GM12878 (cell line): ENCODE measurements at regions not wholly inside any gene's neighbourhood (a gene's known extent, or its start where the extent isn't known, plus 50 kb on each side); places are given as distances from the start of the nearest gene placed in this dataset.

ENCODE experiments used
- ATAC-seq: fragments of 200-7000 bp; cut with Tn5 transposase; 3 replicates; pipeline ENCODE4 v1.9.1; 2020; ENCODE audit warnings: mild to moderate bottlenecking, moderate library complexity
- BruUV-seq: library from RNA; stranded (reverse); fragments of 400-500 nt; replicated peaks from 2 replicates; lab custom pipeline; 2021; lab: Mats Ljungman, UMichigan
- CTCF ChIA-PET: fragments of 300-600 bp; sonication (Branson Sonifier 250); formaldehyde crosslinking; extraction: SDS; loops from one replicate; lab custom pipeline; 2021; ENCODE audit warnings: inconsistent platforms; lab: Yijun Ruan, JAX
- POLR2A ChIA-PET: fragments of 350-600 bp; formaldehyde crosslinking; extraction: SDS; loops from one replicate; lab custom pipeline; 2021; ENCODE audit warnings: inconsistent platforms; lab: Charles Lee
- RAD21 ChIA-PET: fragments of 300-600 bp; sonication (Branson Sonifier 250); formaldehyde crosslinking; loops from one replicate; lab custom pipeline; 2023; ENCODE audit warnings: antibody characterized with exemption; ENCODE audit not compliant: unreplicated experiment; lab: Charles Lee
- SMC1A ChIA-PET: fragments of 300-600 bp; sonication (Branson Sonifier 250); formaldehyde crosslinking; loops from one replicate; lab custom pipeline; 2023; ENCODE audit not compliant: unreplicated experiment, uncharacterized antibody; lab: Charles Lee
- DNase-seq: peaks from one replicate; pipeline ENCODE4 v3.0.0-alpha.2; 2011; ENCODE audit warnings: low read depth, low spot score
- FAIRE-seq: peaks from 3 replicates; lab custom pipeline; 2011; peaks lifted over from hg19 to GRCh38; lab: Jason Lieb, UNC
- H2AFZ ChIP-seq: 2 replicates; pipeline ENCODE4 v1.6.0; 2011; ENCODE audit warnings: low read depth, low read length, control low read depth; ENCODE audit not compliant: control insufficient read depth
- H3K27ac ChIP-seq: 2 replicates; pipeline ENCODE4 v1.5.1; 2011; ENCODE audit warnings: control low read depth; ENCODE audit not compliant: control insufficient read depth, insufficient read depth
- H3K27me3 ChIP-seq, 2 experiments: replicated peaks in 1 of 2; 2 replicates each; pipeline versions ENCODE4 v1.6.0 to v1.6.1; 2011; ENCODE audit warnings: low read length in 1 of 2; ENCODE audit not compliant: control insufficient read depth in 2 of 2, insufficient read depth in 2 of 2
- H3K36me3 ChIP-seq, 2 experiments: 2 replicates each; pipeline ENCODE4 v1.5.1; 2011; ENCODE audit warnings: low read length in 1 of 2; ENCODE audit not compliant: control insufficient read depth in 2 of 2, insufficient read depth in 2 of 2
- H3K4me1 ChIP-seq: 2 replicates; pipeline ENCODE4 v1.6.1; 2011; ENCODE audit warnings: mild to moderate bottlenecking, low read length, moderate library complexity, mixed read lengths; ENCODE audit not compliant: control insufficient read depth, insufficient read depth
- H3K4me2 ChIP-seq: 2 replicates; pipeline ENCODE4 v1.6.0; 2011; ENCODE audit warnings: control low read depth; ENCODE audit not compliant: control insufficient read depth, insufficient read depth
- H3K4me3 ChIP-seq: fragments of 200-600 bp; sonication (generic); 2 replicates; pipeline ENCODE4 v1.5.1; 2016
- H3K79me2 ChIP-seq: 2 replicates; pipeline ENCODE4 v1.6.0; 2011; ENCODE audit warnings: low read length; ENCODE audit not compliant: control insufficient read depth, insufficient read depth
- H3K9ac ChIP-seq: 2 replicates; pipeline ENCODE4 v1.8.0; 2011; ENCODE audit warnings: low read length, control low read depth, mixed read lengths; ENCODE audit not compliant: control insufficient read depth, insufficient read depth
- H3K9me3 ChIP-seq: replicated peaks from 3 replicates; pipeline ENCODE4 v1.5.1; 2011; ENCODE audit warnings: mild to moderate bottlenecking, low read length; ENCODE audit not compliant: control insufficient read depth, insufficient read depth
- H4K20me1 ChIP-seq: 2 replicates; pipeline ENCODE4 v1.6.0; 2011; ENCODE audit not compliant: control insufficient read depth, insufficient read depth
- BACH1 ChIP-seq: fragments of 450-650 bp; IDR thresholded peaks from 2 replicates; pipeline ENCODE4 v1.6.1; 2017; ENCODE audit warnings: mild to moderate bottlenecking, borderline replicate concordance
- EGR1 ChIP-seq, 2 experiments: IDR thresholded peaks; 1 replicate in 1 of 2; 2 replicates in 1 of 2; pipeline ENCODE4 v1.6.1; 2011 to 2012; ENCODE audit warnings: low read depth in 2 of 2, low read length in 2 of 2, borderline replicate concordance in 1 of 2, mild to moderate bottlenecking in 1 of 2, moderate library complexity in 1 of 2
- FOXM1 ChIP-seq: IDR thresholded peaks from 2 replicates; pipeline ENCODE4 v1.6.1; 2012; ENCODE audit warnings: low read depth, mild to moderate bottlenecking, inconsistent platforms, low read length, moderate library complexity
- GABPA ChIP-seq: IDR thresholded peaks from 2 replicates; pipeline ENCODE4 v1.6.1; 2014; ENCODE audit warnings: antibody characterized with exemption, low read depth, mild to moderate bottlenecking, inconsistent platforms
- IKZF2 ChIP-seq, 2 experiments: fragments of 450-650 bp; IDR thresholded peaks; 2 replicates each; pipeline ENCODE4 v1.6.1; 2017; ENCODE audit warnings: mild to moderate bottlenecking in 2 of 2, moderate library complexity in 2 of 2
- NBN ChIP-seq: fragments of 450-650 bp; IDR thresholded peaks from 2 replicates; pipeline ENCODE4 v1.6.1; 2016
- NFYB ChIP-seq: IDR thresholded peaks from 2 replicates; pipeline ENCODE4 v1.6.1; 2011; ENCODE audit warnings: low read depth, mild to moderate bottlenecking, low read length, improper control_type of control experiment, moderate library complexity; ENCODE audit not compliant: insufficient read depth
- SMAD1 ChIP-seq: fragments of 450-650 bp; IDR thresholded peaks from 2 replicates; pipeline ENCODE4 v1.6.1; 2018; ENCODE audit warnings: mild to moderate bottlenecking, low read depth; ENCODE audit not compliant: partially characterized antibody
- SPI1 ChIP-seq: IDR thresholded peaks from 2 replicates; pipeline ENCODE4 v1.6.1; 2011; ENCODE audit warnings: low read depth, mild to moderate bottlenecking, low read length, moderate library complexity, borderline replicate concordance; ENCODE audit not compliant: insufficient read depth
- SREBF2 ChIP-seq: IDR thresholded peaks from 2 replicates; pipeline ENCODE4 v1.6.1; 2012; ENCODE audit warnings: mild to moderate bottlenecking, low read length
- SRF ChIP-seq, 2 experiments: IDR thresholded peaks; 2 replicates each; pipeline ENCODE4 v1.6.1; 2011; ENCODE audit warnings: low read depth in 2 of 2, low read length in 2 of 2, mild to moderate bottlenecking in 1 of 2, moderate library complexity in 1 of 2
- STAT3 ChIP-seq: IDR thresholded peaks from 2 replicates; pipeline ENCODE4 v1.6.1; 2011; ENCODE audit warnings: low read depth, low read length, improper control_type of control experiment
- TAF1 ChIP-seq: IDR thresholded peaks from 2 replicates; pipeline ENCODE4 v1.6.1; 2011; ENCODE audit warnings: mild to moderate bottlenecking, low read depth, low read length, borderline replicate concordance
- ZNF274 ChIP-seq: IDR thresholded peaks from one replicate; pipeline ENCODE4 v1.8.0; 2011; ENCODE audit not compliant: insufficient read length, insufficient read depth
- in situ Hi-C: fragments of 300-500 bp; cut with MboI; formaldehyde crosslinking; loops from 9 replicates; pipeline ENCODE4 v1.14.3; 2018; ENCODE audit warnings: mixed read lengths
- intact Hi-C: fragments of 100-400 bp; cut with micrococcal nuclease; formaldehyde crosslinking; loops from one replicate; pipeline ENCODE4 v1.14.2; 2022; ENCODE audit not compliant: unreplicated experiment
- TF ChIP-seq, protein P1 (sequence below): fragments of 450-650 bp; IDR thresholded peaks from 2 replicates; pipeline ENCODE4 v1.6.1; 2016; ENCODE audit warnings: mild to moderate bottlenecking, moderate library complexity, borderline replicate concordance
- TF ChIP-seq, protein P2 (sequence below), 3 experiments: IDR thresholded peaks in 2 of 3; conservative IDR thresholded peaks in 1 of 3; 2 replicates each; pipeline ENCODE4 v1.5.1; 2011; ENCODE audit warnings: low read depth in 3 of 3, low read length in 3 of 3, mild to moderate bottlenecking in 3 of 3, control low read depth in 2 of 3, moderate library complexity in 2 of 3, inconsistent platforms in 1 of 3, mixed read lengths in 1 of 3; ENCODE audit not compliant: control insufficient read depth in 2 of 3, insufficient read depth in 1 of 3; ENCODE audit errors: extremely low read depth in 1 of 3
- TF ChIP-seq, protein P3 (sequence below): fragments of 150-350 bp; IDR thresholded peaks from 2 replicates; pipeline ENCODE4 v1.6.1; 2014; ENCODE audit warnings: mild to moderate bottlenecking, low read depth, low read length

DNA sequence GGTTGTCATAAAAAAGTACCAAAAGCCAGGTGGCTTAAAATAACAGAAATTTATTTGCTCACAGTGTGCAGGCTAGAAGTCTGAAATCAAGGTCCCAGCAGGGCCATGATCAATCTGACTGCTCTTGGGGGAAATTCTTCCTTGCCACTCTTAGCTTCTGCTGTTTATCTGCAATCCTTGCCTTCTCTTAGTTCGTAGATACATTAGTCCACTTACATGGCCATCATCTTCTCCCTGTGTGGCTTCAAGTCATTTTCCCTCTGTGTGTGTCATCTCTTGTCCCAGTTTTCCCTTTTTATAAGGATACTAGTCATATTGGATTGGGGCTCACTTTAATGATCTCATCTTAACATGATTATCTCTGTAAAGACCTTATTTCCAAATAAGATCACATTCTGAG, 124.0 kb upstream of the NCAM2 start (continued):
- TF ChIP-seq, protein P1, sequence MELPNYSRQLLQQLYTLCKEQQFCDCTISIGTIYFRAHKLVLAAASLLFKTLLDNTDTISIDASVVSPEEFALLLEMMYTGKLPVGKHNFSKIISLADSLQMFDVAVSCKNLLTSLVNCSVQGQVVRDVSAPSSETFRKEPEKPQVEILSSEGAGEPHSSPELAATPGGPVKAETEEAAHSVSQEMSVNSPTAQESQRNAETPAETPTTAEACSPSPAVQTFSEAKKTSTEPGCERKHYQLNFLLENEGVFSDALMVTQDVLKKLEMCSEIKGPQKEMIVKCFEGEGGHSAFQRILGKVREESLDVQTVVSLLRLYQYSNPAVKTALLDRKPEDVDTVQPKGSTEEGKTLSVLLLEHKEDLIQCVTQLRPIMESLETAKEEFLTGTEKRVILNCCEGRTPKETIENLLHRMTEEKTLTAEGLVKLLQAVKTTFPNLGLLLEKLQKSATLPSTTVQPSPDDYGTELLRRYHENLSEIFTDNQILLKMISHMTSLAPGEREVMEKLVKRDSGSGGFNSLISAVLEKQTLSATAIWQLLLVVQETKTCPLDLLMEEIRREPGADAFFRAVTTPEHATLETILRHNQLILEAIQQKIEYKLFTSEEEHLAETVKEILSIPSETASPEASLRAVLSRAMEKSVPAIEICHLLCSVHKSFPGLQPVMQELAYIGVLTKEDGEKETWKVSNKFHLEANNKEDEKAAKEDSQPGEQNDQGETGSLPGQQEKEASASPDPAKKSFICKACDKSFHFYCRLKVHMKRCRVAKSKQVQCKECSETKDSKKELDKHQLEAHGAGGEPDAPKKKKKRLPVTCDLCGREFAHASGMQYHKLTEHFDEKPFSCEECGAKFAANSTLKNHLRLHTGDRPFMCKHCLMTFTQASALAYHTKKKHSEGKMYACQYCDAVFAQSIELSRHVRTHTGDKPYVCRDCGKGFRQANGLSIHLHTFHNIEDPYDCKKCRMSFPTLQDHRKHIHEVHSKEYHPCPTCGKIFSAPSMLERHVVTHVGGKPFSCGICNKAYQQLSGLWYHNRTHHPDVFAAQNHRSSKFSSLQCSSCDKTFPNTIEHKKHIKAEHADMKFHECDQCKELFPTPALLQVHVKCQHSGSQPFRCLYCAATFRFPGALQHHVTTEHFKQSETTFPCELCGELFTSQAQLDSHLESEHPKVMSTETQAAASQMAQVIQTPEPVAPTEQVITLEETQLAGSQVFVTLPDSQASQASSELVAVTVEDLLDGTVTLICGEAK: no peak
- TF ChIP-seq NBN (no peak), FOXM1 (no peak), TAF1 (no peak), SRF (IDR thresholded peaks at IDR 0.05; ENCODE audit: low read depth in 2 of 2, low read length in 2 of 2) (no peak)

DNA sequence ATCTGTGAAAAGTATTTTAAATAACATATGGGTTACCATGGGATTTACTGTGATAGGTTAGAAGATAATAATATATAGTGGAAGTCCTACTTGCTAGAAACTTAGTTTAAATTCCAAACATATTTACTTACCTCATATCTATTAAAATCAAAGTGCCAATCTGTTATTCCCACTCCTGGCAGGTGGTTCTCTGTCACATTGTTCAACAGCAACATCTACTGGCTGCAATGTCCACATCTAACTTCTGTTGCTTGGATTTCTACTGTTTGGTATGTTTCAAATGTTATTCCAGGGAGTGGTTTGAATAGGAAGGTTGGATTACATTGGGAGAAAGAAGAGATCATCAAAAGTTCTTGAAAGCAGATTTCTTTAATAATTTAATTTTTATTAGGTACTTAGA, 122.5 kb upstream of the NCAM2 start:
- Histone ChIP-seq H3K4me2 (no peak overlapping the region), H3K27me3 (no peaks in the 10 kb centered on the region), H3K79me2 (no peaks in the 10 kb centered on the region), H4K20me1 (no peaks in the 10 kb centered on the region), H3K4me1 (no peaks in the 10 kb centered on the region), H3K27ac (no peak overlapping the region), H2AFZ (no peak overlapping the region), H3K9me3 (no peaks in the 10 kb centered on the region), H3K36me3 (no peaks in the 10 kb centered on the region), H3K4me3 (no peak overlapping the region), H3K9ac (no peak overlapping the region)
- ATAC-seq (no peak), FAIRE-seq (no peak), DNase-seq (no peak)
- POLR2A ChIA-PET: no interaction called here
- RAD21 ChIA-PET: no interaction called here
- CTCF ChIA-PET: no interaction called here
- BruUV-seq: no TSS peak
- SMC1A ChIA-PET: no interaction called here
- in situ Hi-C loops: no loop called here
- intact Hi-C loops: no loop called here
- no peak for TF ChIP-seq SMAD1
- no peak for TF ChIP-seq GABPA
- TF ChIP-seq SPI1: no peak
- no peak for TF ChIP-seq SREBF2
- TF ChIP-seq ZNF274: no peak
- TF ChIP-seq, protein P2, sequence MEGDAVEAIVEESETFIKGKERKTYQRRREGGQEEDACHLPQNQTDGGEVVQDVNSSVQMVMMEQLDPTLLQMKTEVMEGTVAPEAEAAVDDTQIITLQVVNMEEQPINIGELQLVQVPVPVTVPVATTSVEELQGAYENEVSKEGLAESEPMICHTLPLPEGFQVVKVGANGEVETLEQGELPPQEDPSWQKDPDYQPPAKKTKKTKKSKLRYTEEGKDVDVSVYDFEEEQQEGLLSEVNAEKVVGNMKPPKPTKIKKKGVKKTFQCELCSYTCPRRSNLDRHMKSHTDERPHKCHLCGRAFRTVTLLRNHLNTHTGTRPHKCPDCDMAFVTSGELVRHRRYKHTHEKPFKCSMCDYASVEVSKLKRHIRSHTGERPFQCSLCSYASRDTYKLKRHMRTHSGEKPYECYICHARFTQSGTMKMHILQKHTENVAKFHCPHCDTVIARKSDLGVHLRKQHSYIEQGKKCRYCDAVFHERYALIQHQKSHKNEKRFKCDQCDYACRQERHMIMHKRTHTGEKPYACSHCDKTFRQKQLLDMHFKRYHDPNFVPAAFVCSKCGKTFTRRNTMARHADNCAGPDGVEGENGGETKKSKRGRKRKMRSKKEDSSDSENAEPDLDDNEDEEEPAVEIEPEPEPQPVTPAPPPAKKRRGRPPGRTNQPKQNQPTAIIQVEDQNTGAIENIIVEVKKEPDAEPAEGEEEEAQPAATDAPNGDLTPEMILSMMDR (IDR thresholded peaks at IDR 0.05 in 2 of 3, conservative IDR thresholded peaks at IDR 0.05 in 1 of 3; ENCODE audit: control insufficient read depth in 2 of 3, extremely low read depth in 1 of 3, insufficient read depth in 1 of 3, low read depth in 3 of 3, low read length in 3 of 3): no peak
- TF ChIP-seq EGR1 (IDR thresholded peaks at IDR 0.05; ENCODE audit: borderline replicate concordance in 1 of 2, low read depth in 2 of 2, low read length in 2 of 2): no peak
- TF ChIP-seq NFYB: no peak
- TF ChIP-seq, protein P3, sequence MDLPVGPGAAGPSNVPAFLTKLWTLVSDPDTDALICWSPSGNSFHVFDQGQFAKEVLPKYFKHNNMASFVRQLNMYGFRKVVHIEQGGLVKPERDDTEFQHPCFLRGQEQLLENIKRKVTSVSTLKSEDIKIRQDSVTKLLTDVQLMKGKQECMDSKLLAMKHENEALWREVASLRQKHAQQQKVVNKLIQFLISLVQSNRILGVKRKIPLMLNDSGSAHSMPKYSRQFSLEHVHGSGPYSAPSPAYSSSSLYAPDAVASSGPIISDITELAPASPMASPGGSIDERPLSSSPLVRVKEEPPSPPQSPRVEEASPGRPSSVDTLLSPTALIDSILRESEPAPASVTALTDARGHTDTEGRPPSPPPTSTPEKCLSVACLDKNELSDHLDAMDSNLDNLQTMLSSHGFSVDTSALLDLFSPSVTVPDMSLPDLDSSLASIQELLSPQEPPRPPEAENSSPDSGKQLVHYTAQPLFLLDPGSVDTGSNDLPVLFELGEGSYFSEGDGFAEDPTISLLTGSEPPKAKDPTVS: no peak
- TF ChIP-seq IKZF2 (IDR thresholded peaks at IDR 0.05): no peak
- no peak for TF ChIP-seq TAF1
- no peak for TF ChIP-seq BACH1
- no peak for TF ChIP-seq STAT3
